ENCODE measurements at regions not wholly inside any gene's neighbourhood (a gene's known extent, or its start where the extent isn't known, plus 50 kb on each side); places are given as distances from the start of the nearest gene placed in this dataset.

DNA sequence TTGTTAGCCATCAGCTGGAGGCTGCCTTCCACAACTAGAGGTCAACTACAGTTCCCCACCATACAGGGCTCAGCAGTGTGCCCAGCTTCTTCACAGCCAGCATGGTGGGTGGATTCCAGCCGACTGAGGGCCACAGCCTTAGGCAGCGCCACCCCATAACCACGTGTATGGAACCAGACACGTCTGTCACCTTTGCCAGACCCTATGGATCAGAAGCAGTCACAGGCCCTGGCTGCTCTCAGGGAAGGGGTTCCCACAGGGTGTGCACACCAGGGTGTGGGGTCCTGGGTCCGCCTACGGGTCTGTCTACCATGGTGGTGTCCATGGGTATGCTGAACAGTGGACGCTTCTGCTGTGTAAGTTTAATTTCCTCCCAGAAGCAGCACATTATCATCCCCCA, 265.0 kb upstream of the FOXF1 start:
- TF ChIP-seq, protein P1, sequence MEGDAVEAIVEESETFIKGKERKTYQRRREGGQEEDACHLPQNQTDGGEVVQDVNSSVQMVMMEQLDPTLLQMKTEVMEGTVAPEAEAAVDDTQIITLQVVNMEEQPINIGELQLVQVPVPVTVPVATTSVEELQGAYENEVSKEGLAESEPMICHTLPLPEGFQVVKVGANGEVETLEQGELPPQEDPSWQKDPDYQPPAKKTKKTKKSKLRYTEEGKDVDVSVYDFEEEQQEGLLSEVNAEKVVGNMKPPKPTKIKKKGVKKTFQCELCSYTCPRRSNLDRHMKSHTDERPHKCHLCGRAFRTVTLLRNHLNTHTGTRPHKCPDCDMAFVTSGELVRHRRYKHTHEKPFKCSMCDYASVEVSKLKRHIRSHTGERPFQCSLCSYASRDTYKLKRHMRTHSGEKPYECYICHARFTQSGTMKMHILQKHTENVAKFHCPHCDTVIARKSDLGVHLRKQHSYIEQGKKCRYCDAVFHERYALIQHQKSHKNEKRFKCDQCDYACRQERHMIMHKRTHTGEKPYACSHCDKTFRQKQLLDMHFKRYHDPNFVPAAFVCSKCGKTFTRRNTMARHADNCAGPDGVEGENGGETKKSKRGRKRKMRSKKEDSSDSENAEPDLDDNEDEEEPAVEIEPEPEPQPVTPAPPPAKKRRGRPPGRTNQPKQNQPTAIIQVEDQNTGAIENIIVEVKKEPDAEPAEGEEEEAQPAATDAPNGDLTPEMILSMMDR (IDR thresholded peaks at IDR 0.05; ENCODE audit: insufficient read depth, low read length) = no peak
- H3K4me3 ChIP-seq (replicated peaks; ENCODE audit: insufficient read depth, low read length) = no peak overlapping the region
- no peaks in the 10 kb centered on the region for H3K27me3 ChIP-seq (ENCODE audit: insufficient read depth, poor library complexity, severe bottlenecking)
- no peak for DNase-seq (ENCODE audit: low read depth in 1 of 2, low spot score in 1 of 2)
- H3K27ac ChIP-seq (replicated peaks) = no peak overlapping the region

DNA sequence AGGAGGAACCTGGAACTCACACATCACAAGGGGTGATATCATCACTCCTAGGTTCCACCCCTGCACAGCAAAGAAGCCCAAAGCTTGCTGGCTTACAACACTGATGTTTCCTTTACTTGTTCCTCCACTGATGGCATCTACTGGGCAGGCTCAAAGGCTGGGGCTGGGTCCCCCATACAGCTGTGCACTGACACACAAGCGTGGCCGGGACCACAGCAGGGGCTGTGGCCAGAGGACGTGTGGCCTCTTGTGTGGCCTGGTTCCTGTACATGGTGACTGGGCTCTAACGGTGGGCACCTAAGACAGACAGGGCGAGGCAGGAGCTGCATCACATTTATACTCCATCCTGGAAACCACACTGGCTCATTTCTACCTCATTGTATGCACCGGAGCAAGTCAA, 264.4 kb upstream of the FOXF1 start:
- H3K27me3 ChIP-seq (ENCODE audit: insufficient read depth, poor library complexity, severe bottlenecking) = no peaks in the 10 kb centered on the region

DNA sequence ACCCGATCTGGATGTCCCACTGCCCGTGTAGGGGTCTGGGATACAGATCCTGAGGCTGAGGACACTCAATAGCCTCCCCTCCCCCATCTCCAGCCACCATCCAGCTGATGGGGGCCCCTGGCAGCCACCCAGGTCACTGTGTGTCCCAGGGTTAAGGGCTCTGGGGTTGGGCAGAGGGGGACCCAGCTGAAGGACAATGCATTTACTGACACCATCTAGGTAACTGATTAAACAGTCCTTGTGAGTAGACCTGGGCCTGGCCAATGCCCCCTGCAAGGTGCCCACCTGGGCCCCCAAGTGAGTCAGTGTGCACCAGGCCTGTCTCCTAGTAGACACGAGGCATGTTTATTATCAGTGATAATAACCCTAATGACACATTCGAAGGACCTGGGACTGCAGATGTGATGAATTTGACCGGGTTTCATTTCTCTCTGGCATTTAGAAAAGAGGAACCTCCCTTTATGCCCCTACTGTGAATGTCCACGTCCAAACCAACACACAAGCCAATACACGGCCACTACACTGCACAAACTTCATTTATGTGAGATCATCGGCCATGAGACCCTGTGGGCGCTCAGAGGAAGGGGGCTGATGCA, 261.9 kb upstream of the FOXF1 start:
- TF ChIP-seq, protein P1 (IDR thresholded peaks at IDR 0.05; ENCODE audit: insufficient read depth, low read length) = no peak
- TF ChIP-seq, protein P2, sequence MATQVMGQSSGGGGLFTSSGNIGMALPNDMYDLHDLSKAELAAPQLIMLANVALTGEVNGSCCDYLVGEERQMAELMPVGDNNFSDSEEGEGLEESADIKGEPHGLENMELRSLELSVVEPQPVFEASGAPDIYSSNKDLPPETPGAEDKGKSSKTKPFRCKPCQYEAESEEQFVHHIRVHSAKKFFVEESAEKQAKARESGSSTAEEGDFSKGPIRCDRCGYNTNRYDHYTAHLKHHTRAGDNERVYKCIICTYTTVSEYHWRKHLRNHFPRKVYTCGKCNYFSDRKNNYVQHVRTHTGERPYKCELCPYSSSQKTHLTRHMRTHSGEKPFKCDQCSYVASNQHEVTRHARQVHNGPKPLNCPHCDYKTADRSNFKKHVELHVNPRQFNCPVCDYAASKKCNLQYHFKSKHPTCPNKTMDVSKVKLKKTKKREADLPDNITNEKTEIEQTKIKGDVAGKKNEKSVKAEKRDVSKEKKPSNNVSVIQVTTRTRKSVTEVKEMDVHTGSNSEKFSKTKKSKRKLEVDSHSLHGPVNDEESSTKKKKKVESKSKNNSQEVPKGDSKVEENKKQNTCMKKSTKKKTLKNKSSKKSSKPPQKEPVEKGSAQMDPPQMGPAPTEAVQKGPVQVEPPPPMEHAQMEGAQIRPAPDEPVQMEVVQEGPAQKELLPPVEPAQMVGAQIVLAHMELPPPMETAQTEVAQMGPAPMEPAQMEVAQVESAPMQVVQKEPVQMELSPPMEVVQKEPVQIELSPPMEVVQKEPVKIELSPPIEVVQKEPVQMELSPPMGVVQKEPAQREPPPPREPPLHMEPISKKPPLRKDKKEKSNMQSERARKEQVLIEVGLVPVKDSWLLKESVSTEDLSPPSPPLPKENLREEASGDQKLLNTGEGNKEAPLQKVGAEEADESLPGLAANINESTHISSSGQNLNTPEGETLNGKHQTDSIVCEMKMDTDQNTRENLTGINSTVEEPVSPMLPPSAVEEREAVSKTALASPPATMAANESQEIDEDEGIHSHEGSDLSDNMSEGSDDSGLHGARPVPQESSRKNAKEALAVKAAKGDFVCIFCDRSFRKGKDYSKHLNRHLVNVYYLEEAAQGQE (IDR thresholded peaks at IDR 0.05; ENCODE audit: insufficient replicate concordance, low read depth) = no peak
- no peak for TF ChIP-seq SPI1 (IDR thresholded peaks at IDR 0.05; ENCODE audit: borderline replicate concordance, low read depth)
- no peak for TF ChIP-seq GABPA (IDR thresholded peaks at IDR 0.05; ENCODE audit: low read depth)
- no peak for TF ChIP-seq POLR2AphosphoS5 (IDR thresholded peaks at IDR 0.05; ENCODE audit: low read depth)
- no peaks in the 10 kb centered on the region for H3K27me3 ChIP-seq (ENCODE audit: insufficient read depth, poor library complexity, severe bottlenecking)
- DNase-seq (ENCODE audit: low read depth in 1 of 2, low spot score in 1 of 2) = no peak
- H3K4me3 ChIP-seq (replicated peaks; ENCODE audit: insufficient read depth, low read length) = no peak overlapping the region
- H3K27ac ChIP-seq (replicated peaks) = no peak overlapping the region

More for the DNA sequence above, 264.4 kb upstream of the FOXF1 start:
- no peak for DNase-seq (ENCODE audit: low read depth in 1 of 2, low spot score in 1 of 2)
- H3K4me3 ChIP-seq (replicated peaks; ENCODE audit: insufficient read depth, low read length) = no peak overlapping the region
- no peak overlapping the region for H3K27ac ChIP-seq (replicated peaks)
- TF ChIP-seq, protein P2 (IDR thresholded peaks at IDR 0.05; ENCODE audit: insufficient replicate concordance, low read depth) = no peak
- no peak for TF ChIP-seq GABPA (IDR thresholded peaks at IDR 0.05; ENCODE audit: low read depth)
- TF ChIP-seq, protein P1 (IDR thresholded peaks at IDR 0.05; ENCODE audit: insufficient read depth, low read length) = no peak
- no peak for TF ChIP-seq POLR2AphosphoS5 (IDR thresholded peaks at IDR 0.05; ENCODE audit: low read depth)
- no peak for TF ChIP-seq SPI1 (IDR thresholded peaks at IDR 0.05; ENCODE audit: borderline replicate concordance, low read depth)

DNA sequence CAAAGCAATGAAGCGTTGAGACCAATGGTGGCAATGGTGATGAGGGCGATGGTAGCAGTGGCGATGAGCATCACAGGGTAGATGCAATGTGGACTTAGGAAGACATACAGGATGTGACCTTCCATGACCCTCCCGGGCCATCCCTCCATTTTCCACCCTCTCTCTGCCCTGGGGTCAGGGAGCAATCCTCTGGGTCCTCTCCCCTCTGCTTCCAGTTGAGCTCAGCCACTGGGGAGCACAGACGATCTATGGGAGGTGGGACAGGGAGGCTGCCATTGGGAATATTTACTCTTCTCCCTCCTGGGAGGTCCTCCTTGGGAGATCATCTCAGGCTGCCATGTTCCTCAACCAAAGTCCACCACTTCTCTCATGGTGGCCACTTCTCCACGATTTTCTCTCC, 260.7 kb upstream of the FOXF1 start:
- no peak for DNase-seq (ENCODE audit: low read depth in 1 of 2, low spot score in 1 of 2)
- H3K27me3 ChIP-seq (ENCODE audit: insufficient read depth, poor library complexity, severe bottlenecking) = no peaks in the 10 kb centered on the region
- no peak overlapping the region for H3K27ac ChIP-seq (replicated peaks)
- TF ChIP-seq, protein P1 (IDR thresholded peaks at IDR 0.05; ENCODE audit: insufficient read depth, low read length) = no peak
- TF ChIP-seq GABPA (IDR thresholded peaks at IDR 0.05; ENCODE audit: low read depth) (no peak), POLR2AphosphoS5 (IDR thresholded peaks at IDR 0.05; ENCODE audit: low read depth) (no peak), SPI1 (IDR thresholded peaks at IDR 0.05; ENCODE audit: borderline replicate concordance, low read depth) (no peak)
- TF ChIP-seq, protein P2 (IDR thresholded peaks at IDR 0.05; ENCODE audit: insufficient replicate concordance, low read depth) = no peak
- H3K4me3 ChIP-seq (replicated peaks; ENCODE audit: insufficient read depth, low read length) = no peak overlapping the region

Measured in HL-60 (cell line).